ENCODE measurements at regions not wholly inside any gene's neighbourhood (a gene's known extent, or its start where the extent isn't known, plus 50 kb on each side); places are given as distances from the start of the nearest gene placed in this dataset.

GRCh38 chr11:16685914-16686313 lies 52.5 kb upstream of the C11orf58 start:
- TF ChIP-seq CTCF (IDR thresholded peaks at IDR 0.05; ENCODE audit: insufficient read depth, missing control alignments) = no peak
- FAIRE-seq (no peak), DNase-seq (ENCODE audit: insufficient read length, low spot score) (no peak)

- no peak for DNase-seq (ENCODE audit: insufficient read length, low spot score)
- no peak for TF ChIP-seq CTCF (IDR thresholded peaks at IDR 0.05; ENCODE audit: insufficient read depth, missing control alignments)
- no peak for FAIRE-seq
Observed at GRCh38 chr11:16678466-16679116, 59.9 kb upstream of the C11orf58 start.

GRCh38 chr11:16669799-16670415 lies 68.5 kb upstream of the C11orf58 start:
- no peak for TF ChIP-seq CTCF (IDR thresholded peaks at IDR 0.05; ENCODE audit: insufficient read depth, missing control alignments)
- FAIRE-seq (no peak), DNase-seq (ENCODE audit: insufficient read length, low spot score) (no peak)

- TF ChIP-seq CTCF (IDR thresholded peaks at IDR 0.05; ENCODE audit: insufficient read depth, missing control alignments) = peak; percentile 4
- DNase-seq (ENCODE audit: insufficient read length, low spot score) = no peak
- FAIRE-seq = no peak
Observed at GRCh38 chr11:16632295-16633200, 105.9 kb upstream of the C11orf58 start.

- DNase-seq (ENCODE audit: insufficient read length, low spot score) = no peak
- no peak for TF ChIP-seq CTCF (IDR thresholded peaks at IDR 0.05; ENCODE audit: insufficient read depth, missing control alignments)
- no peak for FAIRE-seq
Observed at GRCh38 chr11:16630651-16631050, 107.8 kb upstream of the C11orf58 start.

- FAIRE-seq (no peak), DNase-seq (ENCODE audit: insufficient read length, low spot score) (no peak)
- TF ChIP-seq CTCF (IDR thresholded peaks at IDR 0.05; ENCODE audit: insufficient read depth, missing control alignments) = no peak
Observed at GRCh38 chr11:16618431-16618830, 120.0 kb upstream of the C11orf58 start.

All from D721Med (cell line).